ENCODE measurements at regions not wholly inside any gene's neighbourhood (a gene's known extent, or its start where the extent isn't known, plus 50 kb on each side); places are given as distances from the start of the nearest gene placed in this dataset.
"Not testable (repeated sequence)": the region's sequence is repeated elsewhere in the genome, so short reads cannot be mapped to it uniquely, and the experiment has no call there.

DNA sequence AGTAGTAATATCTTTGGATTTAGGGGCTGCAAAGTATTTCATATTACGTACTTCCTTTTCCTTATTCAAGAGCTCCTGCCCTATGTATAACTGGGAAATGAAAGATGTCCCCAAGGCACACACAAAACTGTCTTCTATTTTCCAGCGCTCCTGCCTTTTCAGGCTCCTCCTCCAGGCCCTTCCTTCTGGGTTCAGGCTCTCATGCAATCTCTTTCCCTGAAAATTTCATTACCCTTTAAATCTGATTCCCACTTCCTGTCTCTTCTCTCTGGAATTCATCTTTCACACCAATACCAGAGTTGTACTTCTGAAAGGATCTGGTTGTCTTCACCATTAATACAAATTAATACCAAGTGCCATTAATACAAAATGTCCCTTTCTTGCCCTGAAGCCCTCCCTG lies 181.6 kb downstream of the UTRN start:
- H3K4me3 ChIP-seq = no peak overlapping the region
- 65 to 100% (median 96%) methylated on average over 1 to 2 of the region's 2 CpGs; no CpG with 5 or more reads in 1 of the 10 experiments for WGBS, 10 experiments
- ATAC-seq (replicated peaks in 6 of 8) = no peak
- H3K4me1 ChIP-seq (replicated peaks in 1 of 2) = peaks cover 0 to 5% of the 10 kb centered on the region in 2 donors
- H3K27ac ChIP-seq = no peak overlapping the region
- in situ Hi-C loops (cut with MboI; ENCODE audit: low pct_unique_long_range_greater_than_20kb in 2 of 9, low sequenced_read_pairs in 9 of 9, unreplicated experiment in 9 of 9) = no loop called here

GRCh38 chr6:144467172-144467762 lies 182.1 kb downstream of the UTRN start:
- ATAC-seq (replicated peaks in 6 of 8) = peak in 4 of 8 experiments; percentile 10 to 59 (median 45)
- in situ Hi-C loops (cut with MboI; ENCODE audit: low pct_unique_long_range_greater_than_20kb in 2 of 9, low sequenced_read_pairs in 9 of 9, unreplicated experiment in 9 of 9) = no loop called here
- Histone ChIP-seq H3K27ac (no peak overlapping the region), H3K4me3 (no peak overlapping the region), H3K4me1 (replicated peaks in 1 of 2) (peaks cover 0 to 5% of the 10 kb centered on the region in 2 donors)
- 60 to 100% (median 78%) methylated on average over 1 to 7 of the region's 8 CpGs for WGBS, 10 experiments

DNA sequence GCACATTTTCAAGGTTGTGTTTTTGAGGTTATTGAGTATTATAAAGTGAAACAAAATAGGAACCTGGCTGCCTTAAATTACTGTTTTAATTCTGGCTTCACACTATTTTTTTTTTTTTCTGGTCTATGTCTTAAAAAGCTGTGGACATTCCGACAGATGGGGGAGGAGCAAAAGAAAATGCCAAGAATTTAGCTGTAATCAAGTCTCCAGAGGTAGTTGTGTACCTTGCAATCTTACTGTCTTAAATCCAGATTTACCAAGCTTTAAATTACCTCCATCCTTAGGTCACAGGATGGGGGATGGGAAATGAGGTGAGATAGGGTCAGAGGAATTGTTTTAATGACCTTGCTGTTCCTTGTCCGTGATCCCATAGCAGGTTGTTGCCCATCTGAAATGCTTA lies 182.8 kb downstream of the UTRN start:
- in situ Hi-C loops (cut with MboI; ENCODE audit: low pct_unique_long_range_greater_than_20kb in 2 of 9, low sequenced_read_pairs in 9 of 9, unreplicated experiment in 9 of 9) = no loop called here
- no peak for ATAC-seq (replicated peaks in 6 of 8)
- WGBS, 10 experiments = 71 to 100% (median 100%) methylated on average over 1 to 2 of the region's 2 CpGs; no CpG with 5 or more reads in 1 of the 10 experiments
- Histone ChIP-seq H3K4me1 (replicated peaks in 1 of 2) (peaks cover 0 to 5% of the 10 kb centered on the region in 2 donors), H3K27ac (no peak overlapping the region), H3K4me3 (no peak overlapping the region)

- in situ Hi-C loops (cut with MboI; ENCODE audit: low pct_unique_long_range_greater_than_20kb in 2 of 9, low sequenced_read_pairs in 9 of 9, unreplicated experiment in 9 of 9) = no loop called here
- Histone ChIP-seq H3K4me1 (replicated peaks in 1 of 2) (peaks cover 0 to 5% of the 10 kb centered on the region in 2 donors), H3K4me3 (no peak overlapping the region), H3K27ac (no peak overlapping the region)
- no peak for ATAC-seq (replicated peaks in 6 of 8)
- WGBS, 10 experiments = 90 to 100% (median 92%) methylated on average over 1 to 7 of the region's 7 CpGs; no CpG with 5 or more reads in 3 of the 10 experiments
These were observed 183.6 kb downstream of the UTRN start for GRCh38 chr6:144468709-144469108.

- 86 to 100% (median 100%) methylated on average over 1 of the region's 1 CpG; no CpG with 5 or more reads in 4 of the 10 experiments for WGBS, 10 experiments
- Histone ChIP-seq H3K27ac (no peak overlapping the region), H3K4me1 (replicated peaks in 1 of 2) (peaks cover 0 to 5% of the 10 kb centered on the region in 2 donors), H3K4me3 (no peak overlapping the region)
- ATAC-seq (replicated peaks in 6 of 8) = no peak
- in situ Hi-C loops (cut with MboI; ENCODE audit: low pct_unique_long_range_greater_than_20kb in 2 of 9, low sequenced_read_pairs in 9 of 9, unreplicated experiment in 9 of 9) = no loop called here
These were observed 184.0 kb downstream of the UTRN start for GRCh38 chr6:144469144-144469575.

DNA sequence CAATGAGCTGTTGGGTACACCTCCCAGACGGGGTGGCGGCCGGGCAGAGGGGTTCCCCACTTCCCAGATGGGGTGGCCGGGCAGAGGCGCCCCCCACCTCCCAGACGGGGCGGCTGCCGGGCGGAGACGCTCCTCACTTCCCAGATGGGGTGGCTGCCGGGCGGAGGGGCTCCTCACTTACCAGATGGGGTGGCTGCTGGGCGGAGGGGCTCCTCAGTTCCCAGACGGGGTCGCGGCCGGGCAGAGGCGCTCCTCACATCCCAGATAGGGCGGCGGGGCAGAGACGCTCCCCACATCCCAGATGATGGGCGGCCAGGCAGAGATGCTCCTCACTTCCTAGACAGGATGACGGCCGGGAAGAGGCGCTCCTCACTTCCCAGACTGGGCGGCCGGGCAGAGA lies 185.1 kb downstream of the UTRN start:
- in situ Hi-C loops (cut with MboI; ENCODE audit: low pct_unique_long_range_greater_than_20kb in 2 of 9, low sequenced_read_pairs in 9 of 9, unreplicated experiment in 9 of 9); H3K4me1 ChIP-seq (replicated peaks in 1 of 2); ATAC-seq (replicated peaks in 6 of 8); H3K27ac ChIP-seq; H3K4me3 ChIP-seq: not testable (repeated sequence)
- WGBS, 10 experiments = no CpG with 5 or more reads among the region's 27 CpGs

DNA sequence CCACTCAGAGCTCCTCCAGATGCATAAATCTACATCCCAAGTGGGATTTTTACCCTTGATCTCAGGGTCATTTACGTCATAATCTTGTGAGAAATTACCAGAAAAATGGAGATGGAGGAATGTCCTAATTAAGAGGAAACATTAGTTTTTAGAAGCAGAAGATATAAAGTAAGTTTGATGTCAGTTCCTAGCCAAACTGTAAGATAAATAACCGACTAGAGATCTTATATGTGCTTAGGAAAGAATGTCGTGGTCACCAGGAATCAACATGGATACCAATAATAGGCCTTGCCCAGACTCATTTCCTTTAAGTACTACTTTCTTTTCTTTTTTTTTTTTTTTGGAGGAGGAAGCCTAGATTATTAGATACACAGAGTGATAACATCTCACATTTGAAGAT lies 186.9 kb downstream of the UTRN start:
- no peak for ATAC-seq (replicated peaks in 6 of 8)
- 49 to 100% (median 90%) methylated on average over 1 to 3 of the region's 3 CpGs; no CpG with 5 or more reads in 2 of the 10 experiments for WGBS, 10 experiments
- Histone ChIP-seq H3K4me3 (no peak overlapping the region), H3K4me1 (replicated peaks in 1 of 2) (peaks cover 0 to 3% of the 10 kb centered on the region in 2 donors), H3K27ac (no peak overlapping the region)
- in situ Hi-C loops (cut with MboI; ENCODE audit: low pct_unique_long_range_greater_than_20kb in 2 of 9, low sequenced_read_pairs in 9 of 9, unreplicated experiment in 9 of 9) = no loop called here

GRCh38 chr6:144474290-144474689 lies 189.2 kb downstream of the UTRN start:
- ATAC-seq (replicated peaks in 6 of 8) = no peak
- WGBS, 10 experiments = 75 to 100% (median 100%) methylated on average over 1 of the region's 1 CpG; no CpG with 5 or more reads in 3 of the 10 experiments
- in situ Hi-C loops (cut with MboI; ENCODE audit: low pct_unique_long_range_greater_than_20kb in 2 of 9, low sequenced_read_pairs in 9 of 9, unreplicated experiment in 9 of 9) = no loop called here

GRCh38 chr6:144474904-144475303 lies 189.8 kb downstream of the UTRN start:
- in situ Hi-C loops (cut with MboI; ENCODE audit: low pct_unique_long_range_greater_than_20kb in 2 of 9, low sequenced_read_pairs in 9 of 9, unreplicated experiment in 9 of 9) = loop anchor here in 5 of 9 experiments (25.0 kb wide), 1 partner anchor 363 kb away; no protein-coding TSS in a partner anchor

More at GRCh38 chr6:144474290-144474689, 189.2 kb downstream of the UTRN start:
- Histone ChIP-seq H3K4me3 (no peak overlapping the region), H3K4me1 (replicated peaks in 1 of 2) (no peaks in the 10 kb centered on the region), H3K27ac (no peak overlapping the region)

GRCh38 chr6:144475411-144475810 lies 190.3 kb downstream of the UTRN start:
- in situ Hi-C loops (cut with MboI; ENCODE audit: low pct_unique_long_range_greater_than_20kb in 2 of 9, low sequenced_read_pairs in 9 of 9, unreplicated experiment in 9 of 9) = loop anchor here in 5 of 9 experiments (25.0 kb wide), 1 partner anchor 363 kb away; no protein-coding TSS in a partner anchor
- H3K4me1 ChIP-seq (replicated peaks in 1 of 2) = no peaks in the 10 kb centered on the region
- no peak overlapping the region for H3K4me3 ChIP-seq
- H3K27ac ChIP-seq = no peak overlapping the region
- ATAC-seq (replicated peaks in 6 of 8) = no peak

More at GRCh38 chr6:144474904-144475303, 189.8 kb downstream of the UTRN start:
- H3K4me1 ChIP-seq (replicated peaks in 1 of 2) = no peaks in the 10 kb centered on the region
- no peak overlapping the region for H3K27ac ChIP-seq
- H3K4me3 ChIP-seq = no peak overlapping the region
- ATAC-seq (replicated peaks in 6 of 8) = no peak

GRCh38 chr6:144476286-144476685 lies 191.2 kb downstream of the UTRN start:
- in situ Hi-C loops (cut with MboI; ENCODE audit: low pct_unique_long_range_greater_than_20kb in 2 of 9, low sequenced_read_pairs in 9 of 9, unreplicated experiment in 9 of 9) = loop anchor here in 5 of 9 experiments (25.0 kb wide), 1 partner anchor 364 kb away; no protein-coding TSS in a partner anchor
- WGBS, 10 experiments = 82 to 100% (median 96%) methylated on average over 1 to 3 of the region's 3 CpGs
- no peaks in the 10 kb centered on the region for H3K4me1 ChIP-seq (replicated peaks in 1 of 2)
- ATAC-seq (replicated peaks in 6 of 8) = no peak
- H3K4me3 ChIP-seq = no peak overlapping the region
- no peak overlapping the region for H3K27ac ChIP-seq

DNA sequence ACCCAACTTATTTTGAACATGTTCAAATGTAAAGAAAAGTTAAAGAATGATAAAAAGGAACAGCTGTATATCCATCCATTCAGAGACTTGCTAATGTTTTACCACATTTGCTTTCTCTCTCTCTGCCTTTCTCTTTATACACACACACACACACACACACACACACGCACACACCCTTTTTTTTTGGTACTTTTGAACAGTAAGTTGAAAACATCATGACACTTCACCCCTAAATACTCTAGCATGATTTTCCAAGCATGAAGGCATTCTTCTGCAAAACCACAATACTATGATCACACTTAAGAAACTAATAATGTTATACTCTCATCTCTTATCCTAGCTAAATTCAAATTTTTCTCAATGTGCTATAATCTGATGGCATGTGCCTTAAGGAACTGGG lies 192.3 kb downstream of the UTRN start:
- H3K27ac ChIP-seq = no peak overlapping the region
- no peaks in the 10 kb centered on the region for H3K4me1 ChIP-seq (replicated peaks in 1 of 2)
- no peak overlapping the region for H3K4me3 ChIP-seq
- WGBS, 10 experiments = 40 to 100% (median 88%) methylated on average over 1 of the region's 1 CpG; no CpG with 5 or more reads in 1 of the 10 experiments
- no peak for ATAC-seq (replicated peaks in 6 of 8)
- in situ Hi-C loops (cut with MboI; ENCODE audit: low pct_unique_long_range_greater_than_20kb in 2 of 9, low sequenced_read_pairs in 9 of 9, unreplicated experiment in 9 of 9) = loop anchor here in 5 of 9 experiments (25.0 kb wide), 1 partner anchor 365 kb away; no protein-coding TSS in a partner anchor

- no peak for ATAC-seq (replicated peaks in 6 of 8)
- Histone ChIP-seq H3K4me3 (no peak overlapping the region), H3K27ac (no peak overlapping the region), H3K4me1 (replicated peaks in 1 of 2) (no peaks in the 10 kb centered on the region)
- in situ Hi-C loops (cut with MboI; ENCODE audit: low pct_unique_long_range_greater_than_20kb in 2 of 9, low sequenced_read_pairs in 9 of 9, unreplicated experiment in 9 of 9) = loop anchor here in 5 of 9 experiments (25.0 kb wide), 1 partner anchor 366 kb away; no protein-coding TSS in a partner anchor
These were observed 192.7 kb downstream of the UTRN start for GRCh38 chr6:144477856-144478255.

DNA sequence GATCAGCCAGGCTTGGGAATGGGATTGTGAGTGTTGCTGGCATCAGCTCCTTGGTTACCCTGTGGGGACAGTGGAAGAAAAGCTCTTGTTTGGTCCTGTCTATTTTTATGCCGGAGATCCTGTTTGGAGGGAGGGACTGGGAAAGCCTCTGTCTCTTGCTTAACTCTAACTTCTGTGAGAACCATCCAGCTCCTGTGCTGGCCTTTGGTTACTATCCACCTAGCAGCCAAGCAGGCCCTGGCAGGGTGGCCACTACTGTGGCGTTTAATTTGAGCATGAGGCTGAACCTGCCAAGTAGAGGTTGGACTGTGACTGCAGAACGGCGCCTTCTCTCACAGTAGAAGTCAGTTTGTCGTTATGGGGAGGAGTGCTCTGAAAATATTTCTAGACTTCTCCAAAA lies 193.3 kb downstream of the UTRN start:
- ATAC-seq (replicated peaks in 6 of 8) = peak in 1 of 8 experiments; percentile 52
- H3K4me3 ChIP-seq = no peak overlapping the region
- in situ Hi-C loops (cut with MboI; ENCODE audit: low pct_unique_long_range_greater_than_20kb in 2 of 9, low sequenced_read_pairs in 9 of 9, unreplicated experiment in 9 of 9) = loop anchor here in 5 of 9 experiments (25.0 kb wide), 1 partner anchor 366 kb away; no protein-coding TSS in a partner anchor
- H3K4me1 ChIP-seq (replicated peaks in 1 of 2) = no peaks in the 10 kb centered on the region
- WGBS, 10 experiments = 20 to 100% (median 82%) methylated on average over 1 to 5 of the region's 5 CpGs; no CpG with 5 or more reads in 2 of the 10 experiments
- H3K27ac ChIP-seq = no peak overlapping the region

All from motor neuron (in vitro differentiated cells).